GM12878 (cell line): ENCODE measurements at regions not wholly inside any gene's neighbourhood (a gene's known extent, or its start where the extent isn't known, plus 50 kb on each side); places are given as distances from the start of the nearest gene placed in this dataset.

Experiments
- ATAC-seq: fragments of 200-7000 bp; cut with Tn5 transposase; 3 replicates; pipeline ENCODE4 v1.9.1; 2020; ENCODE audit warnings: mild to moderate bottlenecking, moderate library complexity
- BruUV-seq: library from RNA; stranded (reverse); fragments of 400-500 nt; replicated peaks from 2 replicates; lab custom pipeline; 2021; lab: Mats Ljungman, UMichigan
- CTCF ChIA-PET: fragments of 300-600 bp; sonication (Branson Sonifier 250); formaldehyde crosslinking; extraction: SDS; loops from one replicate; lab custom pipeline; 2021; ENCODE audit warnings: inconsistent platforms; lab: Yijun Ruan, JAX
- POLR2A ChIA-PET: fragments of 350-600 bp; formaldehyde crosslinking; extraction: SDS; loops from one replicate; lab custom pipeline; 2021; ENCODE audit warnings: inconsistent platforms; lab: Charles Lee
- RAD21 ChIA-PET: fragments of 300-600 bp; sonication (Branson Sonifier 250); formaldehyde crosslinking; loops from one replicate; lab custom pipeline; 2023; ENCODE audit warnings: antibody characterized with exemption; ENCODE audit not compliant: unreplicated experiment; lab: Charles Lee
- SMC1A ChIA-PET: fragments of 300-600 bp; sonication (Branson Sonifier 250); formaldehyde crosslinking; loops from one replicate; lab custom pipeline; 2023; ENCODE audit not compliant: unreplicated experiment, uncharacterized antibody; lab: Charles Lee
- DNase-seq: peaks from one replicate; pipeline ENCODE4 v3.0.0-alpha.2; 2011; ENCODE audit warnings: low read depth, low spot score
- FAIRE-seq: peaks from 3 replicates; lab custom pipeline; 2011; peaks lifted over from hg19 to GRCh38; lab: Jason Lieb, UNC
- H2AFZ ChIP-seq: 2 replicates; pipeline ENCODE4 v1.6.0; 2011; ENCODE audit warnings: low read depth, low read length, control low read depth; ENCODE audit not compliant: control insufficient read depth
- H3K27ac ChIP-seq: 2 replicates; pipeline ENCODE4 v1.5.1; 2011; ENCODE audit warnings: control low read depth; ENCODE audit not compliant: control insufficient read depth, insufficient read depth
- H3K27me3 ChIP-seq, 2 experiments: replicated peaks in 1 of 2; 2 replicates each; pipeline versions ENCODE4 v1.6.0 to v1.6.1; 2011; ENCODE audit warnings: low read length in 1 of 2; ENCODE audit not compliant: control insufficient read depth in 2 of 2, insufficient read depth in 2 of 2
- H3K36me3 ChIP-seq, 2 experiments: 2 replicates each; pipeline ENCODE4 v1.5.1; 2011; ENCODE audit warnings: low read length in 1 of 2; ENCODE audit not compliant: control insufficient read depth in 2 of 2, insufficient read depth in 2 of 2
- H3K4me1 ChIP-seq: 2 replicates; pipeline ENCODE4 v1.6.1; 2011; ENCODE audit warnings: mild to moderate bottlenecking, low read length, moderate library complexity, mixed read lengths; ENCODE audit not compliant: control insufficient read depth, insufficient read depth
- H3K4me2 ChIP-seq: 2 replicates; pipeline ENCODE4 v1.6.0; 2011; ENCODE audit warnings: control low read depth; ENCODE audit not compliant: control insufficient read depth, insufficient read depth
- H3K4me3 ChIP-seq: fragments of 200-600 bp; sonication (generic); 2 replicates; pipeline ENCODE4 v1.5.1; 2016
- H3K79me2 ChIP-seq: 2 replicates; pipeline ENCODE4 v1.6.0; 2011; ENCODE audit warnings: low read length; ENCODE audit not compliant: control insufficient read depth, insufficient read depth
- H3K9ac ChIP-seq: 2 replicates; pipeline ENCODE4 v1.8.0; 2011; ENCODE audit warnings: low read length, control low read depth, mixed read lengths; ENCODE audit not compliant: control insufficient read depth, insufficient read depth
- H3K9me3 ChIP-seq: replicated peaks from 3 replicates; pipeline ENCODE4 v1.5.1; 2011; ENCODE audit warnings: mild to moderate bottlenecking, low read length; ENCODE audit not compliant: control insufficient read depth, insufficient read depth
- H4K20me1 ChIP-seq: 2 replicates; pipeline ENCODE4 v1.6.0; 2011; ENCODE audit not compliant: control insufficient read depth, insufficient read depth
- BMI1 ChIP-seq: fragments of 450-650 bp; IDR thresholded peaks from 2 replicates; pipeline ENCODE4 v1.6.1; 2016; ENCODE audit warnings: mild to moderate bottlenecking, moderate library complexity, borderline replicate concordance
- FOXM1 ChIP-seq: IDR thresholded peaks from 2 replicates; pipeline ENCODE4 v1.6.1; 2012; ENCODE audit warnings: low read depth, mild to moderate bottlenecking, inconsistent platforms, low read length, moderate library complexity
- HDAC6 ChIP-seq: fragments of 200-600 bp; sonication (generic); IDR thresholded peaks from one replicate; pipeline ENCODE4 v1.8.0; 2017; ENCODE audit warnings: antibody characterized with exemption; ENCODE audit not compliant: unreplicated experiment
- MTA2 ChIP-seq: fragments of 450-650 bp; IDR thresholded peaks from 2 replicates; pipeline ENCODE4 v1.6.1; 2016; ENCODE audit warnings: low read depth, mild to moderate bottlenecking, moderate library complexity
- MTA3 ChIP-seq: IDR thresholded peaks from 2 replicates; pipeline ENCODE4 v1.6.1; 2012; ENCODE audit warnings: low read length, inconsistent platforms, borderline replicate concordance
- ZBED1 ChIP-seq: IDR thresholded peaks from 2 replicates; pipeline ENCODE4 v1.6.1; 2016; ENCODE audit warnings: borderline replicate concordance
- ZNF687 ChIP-seq: fragments of 450-650 bp; IDR thresholded peaks from 2 replicates; pipeline ENCODE4 v1.6.1; 2017; ENCODE audit warnings: mild to moderate bottlenecking, moderate library complexity
- in situ Hi-C: fragments of 300-500 bp; cut with MboI; formaldehyde crosslinking; loops from 9 replicates; pipeline ENCODE4 v1.14.3; 2018; ENCODE audit warnings: mixed read lengths
- intact Hi-C: fragments of 100-400 bp; cut with micrococcal nuclease; formaldehyde crosslinking; loops from one replicate; pipeline ENCODE4 v1.14.2; 2022; ENCODE audit not compliant: unreplicated experiment
- TF ChIP-seq, protein P1 (sequence below): fragments of 450-650 bp; IDR thresholded peaks from 2 replicates; pipeline ENCODE4 v1.6.1; 2016; ENCODE audit warnings: mild to moderate bottlenecking, moderate library complexity, borderline replicate concordance

DNA sequence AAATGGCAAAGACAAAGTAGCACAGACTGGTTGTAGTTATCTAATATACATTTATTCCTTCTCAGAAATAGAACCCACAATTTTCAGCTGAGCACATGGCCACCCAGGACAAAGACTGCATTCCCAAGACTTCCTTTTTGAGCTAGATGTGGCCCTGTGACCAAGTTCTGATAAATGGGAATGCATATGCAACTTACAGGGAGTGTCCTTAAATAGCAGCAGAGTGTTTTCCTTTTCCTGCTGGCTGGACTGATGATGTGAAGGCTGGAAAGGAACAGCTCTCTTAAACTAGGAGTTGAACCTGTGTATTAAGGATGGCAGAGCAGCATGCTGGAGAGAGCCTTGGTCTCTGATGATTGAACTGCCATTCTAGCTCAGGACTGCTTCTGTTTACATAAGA is 74.7 kb upstream of the TNPO1 start:
- in situ Hi-C loops, result no loop called here

More for the DNA sequence above, 74.7 kb upstream of the TNPO1 start:
- ChIA-PET CTCF (interaction anchor here (0.7 kb wide), 1 partner anchor 132 kb away, joined by 3 read pairs; no protein-coding TSS in a partner anchor), RAD21 (no interaction called here), SMC1A (no interaction called here), POLR2A (interaction anchor here (0.7 kb wide), 1 partner anchor 31 kb away, joined by 7 read pairs; no protein-coding TSS in a partner anchor)
- FAIRE-seq (no peak), DNase-seq (no peak), ATAC-seq (no peak)
- Histone ChIP-seq H3K27ac (no peak overlapping the region), H4K20me1 (no peaks in the 10 kb centered on the region), H3K9ac (no peak overlapping the region), H3K4me1 (no peaks in the 10 kb centered on the region), H3K36me3 (no peaks in the 10 kb centered on the region), H3K9me3 (no peaks in the 10 kb centered on the region), H3K4me2 (no peak overlapping the region), H3K79me2 (no peaks in the 10 kb centered on the region), H3K4me3 (no peak overlapping the region)
- BruUV-seq, result no TSS peak
- intact Hi-C loops, result no loop called here
- no peak for TF ChIP-seq HDAC6
- no peak for TF ChIP-seq FOXM1
- TF ChIP-seq MTA2, result no peak
- TF ChIP-seq MTA3, result no peak
- TF ChIP-seq ZNF687, result no peak
- no peak for TF ChIP-seq ZBED1
- TF ChIP-seq BMI1, result no peak
- TF ChIP-seq, protein P1, sequence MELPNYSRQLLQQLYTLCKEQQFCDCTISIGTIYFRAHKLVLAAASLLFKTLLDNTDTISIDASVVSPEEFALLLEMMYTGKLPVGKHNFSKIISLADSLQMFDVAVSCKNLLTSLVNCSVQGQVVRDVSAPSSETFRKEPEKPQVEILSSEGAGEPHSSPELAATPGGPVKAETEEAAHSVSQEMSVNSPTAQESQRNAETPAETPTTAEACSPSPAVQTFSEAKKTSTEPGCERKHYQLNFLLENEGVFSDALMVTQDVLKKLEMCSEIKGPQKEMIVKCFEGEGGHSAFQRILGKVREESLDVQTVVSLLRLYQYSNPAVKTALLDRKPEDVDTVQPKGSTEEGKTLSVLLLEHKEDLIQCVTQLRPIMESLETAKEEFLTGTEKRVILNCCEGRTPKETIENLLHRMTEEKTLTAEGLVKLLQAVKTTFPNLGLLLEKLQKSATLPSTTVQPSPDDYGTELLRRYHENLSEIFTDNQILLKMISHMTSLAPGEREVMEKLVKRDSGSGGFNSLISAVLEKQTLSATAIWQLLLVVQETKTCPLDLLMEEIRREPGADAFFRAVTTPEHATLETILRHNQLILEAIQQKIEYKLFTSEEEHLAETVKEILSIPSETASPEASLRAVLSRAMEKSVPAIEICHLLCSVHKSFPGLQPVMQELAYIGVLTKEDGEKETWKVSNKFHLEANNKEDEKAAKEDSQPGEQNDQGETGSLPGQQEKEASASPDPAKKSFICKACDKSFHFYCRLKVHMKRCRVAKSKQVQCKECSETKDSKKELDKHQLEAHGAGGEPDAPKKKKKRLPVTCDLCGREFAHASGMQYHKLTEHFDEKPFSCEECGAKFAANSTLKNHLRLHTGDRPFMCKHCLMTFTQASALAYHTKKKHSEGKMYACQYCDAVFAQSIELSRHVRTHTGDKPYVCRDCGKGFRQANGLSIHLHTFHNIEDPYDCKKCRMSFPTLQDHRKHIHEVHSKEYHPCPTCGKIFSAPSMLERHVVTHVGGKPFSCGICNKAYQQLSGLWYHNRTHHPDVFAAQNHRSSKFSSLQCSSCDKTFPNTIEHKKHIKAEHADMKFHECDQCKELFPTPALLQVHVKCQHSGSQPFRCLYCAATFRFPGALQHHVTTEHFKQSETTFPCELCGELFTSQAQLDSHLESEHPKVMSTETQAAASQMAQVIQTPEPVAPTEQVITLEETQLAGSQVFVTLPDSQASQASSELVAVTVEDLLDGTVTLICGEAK, result no peak
- TF ChIP-seq, all 136 proteins: peak for 0
- H2AFZ ChIP-seq, result no peak overlapping the region
- peaks cover 0 to 2% of the 10 kb centered on the region in 2 experiments; a peak in 2 of 4 replicates for H3K27me3 ChIP-seq
